ENCODE measurements at regions not wholly inside any gene's neighbourhood (a gene's known extent, or its start where the extent isn't known, plus 50 kb on each side); places are given as distances from the start of the nearest gene placed in this dataset.
A peak's percentile ranks its signal among the peaks of the same experiment; 100 is the strongest.

GRCh38 chr6:20317430-20317829, 84.2 kb upstream of the E2F3 start:
- WGBS, 3 donors: 89 to 95% (median 94%) methylated on average over 5 of the region's 5 CpGs
- FAIRE-seq: no peak
- Histone ChIP-seq H3K27me3 (ENCODE audit: control insufficient read depth in 3 of 3, insufficient read depth in 3 of 3, low read length in 3 of 3) (no peaks in the 10 kb centered on the region), H3K4me1 (ENCODE audit: control insufficient read depth in 3 of 3, insufficient read depth in 2 of 3, low read depth in 1 of 3, low read length in 2 of 3) (peaks cover 5 to 33% (median 7%) of the 10 kb centered on the region in 3 donors), H3K27ac (ENCODE audit: low read depth in 1 of 3, low read length in 2 of 3) (no peak overlapping the region), H3K4me3 (ENCODE audit: low read depth in 1 of 3, low read length in 3 of 3) (no peak overlapping the region), H3K36me3 (ENCODE audit: control insufficient read depth in 3 of 3, insufficient read depth in 2 of 3, low read depth in 1 of 3, low read length in 3 of 3) (no peaks in the 10 kb centered on the region), H3K9me3 (ENCODE audit: control insufficient read depth in 2 of 2, insufficient read depth in 1 of 2, low read depth in 1 of 2, low read length in 1 of 2) (no peaks in the 10 kb centered on the region)
- no peak for DNase-seq

- H3K4me1 ChIP-seq (ENCODE audit: control insufficient read depth in 3 of 3, insufficient read depth in 2 of 3, low read depth in 1 of 3, low read length in 2 of 3): peaks cover 0 to 20% (median 3%) of the 10 kb centered on the region in 3 donors
- no peaks in the 10 kb centered on the region for H3K36me3 ChIP-seq (ENCODE audit: control insufficient read depth in 3 of 3, insufficient read depth in 2 of 3, low read depth in 1 of 3, low read length in 3 of 3)
- no peak overlapping the region for H3K4me3 ChIP-seq (ENCODE audit: low read depth in 1 of 3, low read length in 3 of 3)
- WGBS, 3 donors: 96 to 99% (median 98%) methylated on average over 35 to 37 of the region's 37 CpGs
- FAIRE-seq: no peak
- no peaks in the 10 kb centered on the region for H3K27me3 ChIP-seq (ENCODE audit: control insufficient read depth in 3 of 3, insufficient read depth in 3 of 3, low read length in 3 of 3)
- no peak for DNase-seq
- H3K9me3 ChIP-seq (ENCODE audit: control insufficient read depth in 2 of 2, insufficient read depth in 1 of 2, low read depth in 1 of 2, low read length in 1 of 2): no peaks in the 10 kb centered on the region
- no peak overlapping the region for H3K27ac ChIP-seq (ENCODE audit: low read depth in 1 of 3, low read length in 2 of 3)
Measured at GRCh38 chr6:20318851-20319387, 82.8 kb upstream of the E2F3 start.

GRCh38 chr6:20319520-20320357, 81.9 kb upstream of the E2F3 start:
- peak overlapping the region in 1 of 3 donors; percentile 5 for H3K4me3 ChIP-seq (ENCODE audit: low read depth in 1 of 3, low read length in 3 of 3)
- DNase-seq: peak in 1 of 2 donors; percentile 53
- H3K36me3 ChIP-seq (ENCODE audit: control insufficient read depth in 3 of 3, insufficient read depth in 2 of 3, low read depth in 1 of 3, low read length in 3 of 3): no peaks in the 10 kb centered on the region
- no peak for FAIRE-seq
- WGBS, 3 donors: 72 to 82% (median 81%) methylated on average over 23 of the region's 23 CpGs
- peak overlapping the region in 2 of 3 donors; percentile 61 to 77 for H3K27ac ChIP-seq (ENCODE audit: low read depth in 1 of 3, low read length in 2 of 3)
- no peaks in the 10 kb centered on the region for H3K27me3 ChIP-seq (ENCODE audit: control insufficient read depth in 3 of 3, insufficient read depth in 3 of 3, low read length in 3 of 3)
- H3K9me3 ChIP-seq (ENCODE audit: control insufficient read depth in 2 of 2, insufficient read depth in 1 of 2, low read depth in 1 of 2, low read length in 1 of 2): no peaks in the 10 kb centered on the region
- peaks cover 0 to 12% (median 0%) of the 10 kb centered on the region in 3 donors for H3K4me1 ChIP-seq (ENCODE audit: control insufficient read depth in 3 of 3, insufficient read depth in 2 of 3, low read depth in 1 of 3, low read length in 2 of 3)

GRCh38 chr6:20325641-20326421, 75.8 kb upstream of the E2F3 start:
- no peak for DNase-seq
- H3K4me3 ChIP-seq (ENCODE audit: low read depth in 1 of 3, low read length in 3 of 3): no peak overlapping the region
- H3K27me3 ChIP-seq (ENCODE audit: control insufficient read depth in 3 of 3, insufficient read depth in 3 of 3, low read length in 3 of 3): no peaks in the 10 kb centered on the region
- H3K27ac ChIP-seq (ENCODE audit: low read depth in 1 of 3, low read length in 2 of 3): no peak overlapping the region
- no peak for FAIRE-seq
- no peaks in the 10 kb centered on the region for H3K4me1 ChIP-seq (ENCODE audit: control insufficient read depth in 3 of 3, insufficient read depth in 2 of 3, low read depth in 1 of 3, low read length in 2 of 3)
- 85% methylated on average over 6 of the region's 6 CpGs for WGBS, 3 donors
- H3K9me3 ChIP-seq (ENCODE audit: control insufficient read depth in 2 of 2, insufficient read depth in 1 of 2, low read depth in 1 of 2, low read length in 1 of 2): no peaks in the 10 kb centered on the region
- no peaks in the 10 kb centered on the region for H3K36me3 ChIP-seq (ENCODE audit: control insufficient read depth in 3 of 3, insufficient read depth in 2 of 3, low read depth in 1 of 3, low read length in 3 of 3)

GRCh38 chr6:20326422-20326728, 75.3 kb upstream of the E2F3 start:
- no peak overlapping the region for H3K4me3 ChIP-seq (ENCODE audit: low read depth in 1 of 3, low read length in 3 of 3)
- 95 to 100% (median 97%) methylated on average over 1 of the region's 1 CpG for WGBS, 3 donors

GRCh38 chr6:20327141-20327540, 74.5 kb upstream of the E2F3 start:
- DNase-seq: no peak
- no peak for FAIRE-seq
- no peaks in the 10 kb centered on the region for H3K9me3 ChIP-seq (ENCODE audit: control insufficient read depth in 2 of 2, insufficient read depth in 1 of 2, low read depth in 1 of 2, low read length in 1 of 2)
- no peak overlapping the region for H3K4me3 ChIP-seq (ENCODE audit: low read depth in 1 of 3, low read length in 3 of 3)
- H3K36me3 ChIP-seq (ENCODE audit: control insufficient read depth in 3 of 3, insufficient read depth in 2 of 3, low read depth in 1 of 3, low read length in 3 of 3): no peaks in the 10 kb centered on the region
- WGBS, 3 donors: 96 to 98% (median 98%) methylated on average over 7 of the region's 7 CpGs
- H3K4me1 ChIP-seq (ENCODE audit: control insufficient read depth in 3 of 3, insufficient read depth in 2 of 3, low read depth in 1 of 3, low read length in 2 of 3): no peaks in the 10 kb centered on the region
- no peak overlapping the region for H3K27ac ChIP-seq (ENCODE audit: low read depth in 1 of 3, low read length in 2 of 3)
- no peaks in the 10 kb centered on the region for H3K27me3 ChIP-seq (ENCODE audit: control insufficient read depth in 3 of 3, insufficient read depth in 3 of 3, low read length in 3 of 3)

More at GRCh38 chr6:20326422-20326728, 75.3 kb upstream of the E2F3 start:
- Histone ChIP-seq H3K27me3 (ENCODE audit: control insufficient read depth in 3 of 3, insufficient read depth in 3 of 3, low read length in 3 of 3) (no peaks in the 10 kb centered on the region), H3K4me1 (ENCODE audit: control insufficient read depth in 3 of 3, insufficient read depth in 2 of 3, low read depth in 1 of 3, low read length in 2 of 3) (no peaks in the 10 kb centered on the region), H3K9me3 (ENCODE audit: control insufficient read depth in 2 of 2, insufficient read depth in 1 of 2, low read depth in 1 of 2, low read length in 1 of 2) (no peaks in the 10 kb centered on the region), H3K27ac (ENCODE audit: low read depth in 1 of 3, low read length in 2 of 3) (no peak overlapping the region), H3K36me3 (ENCODE audit: control insufficient read depth in 3 of 3, insufficient read depth in 2 of 3, low read depth in 1 of 3, low read length in 3 of 3) (no peaks in the 10 kb centered on the region)
- no peak for FAIRE-seq
- DNase-seq: no peak

GRCh38 chr6:20328266-20328923, 73.3 kb upstream of the E2F3 start:
- no peaks in the 10 kb centered on the region for H3K4me1 ChIP-seq (ENCODE audit: control insufficient read depth in 3 of 3, insufficient read depth in 2 of 3, low read depth in 1 of 3, low read length in 2 of 3)
- 85 to 94% (median 90%) methylated on average over 5 of the region's 5 CpGs for WGBS, 3 donors
- no peak overlapping the region for H3K27ac ChIP-seq (ENCODE audit: low read depth in 1 of 3, low read length in 2 of 3)
- no peaks in the 10 kb centered on the region for H3K27me3 ChIP-seq (ENCODE audit: control insufficient read depth in 3 of 3, insufficient read depth in 3 of 3, low read length in 3 of 3)
- FAIRE-seq (no peak), DNase-seq (no peak)
- H3K9me3 ChIP-seq (ENCODE audit: control insufficient read depth in 2 of 2, insufficient read depth in 1 of 2, low read depth in 1 of 2, low read length in 1 of 2): no peaks in the 10 kb centered on the region
- H3K36me3 ChIP-seq (ENCODE audit: control insufficient read depth in 3 of 3, insufficient read depth in 2 of 3, low read depth in 1 of 3, low read length in 3 of 3): no peaks in the 10 kb centered on the region
- H3K4me3 ChIP-seq (ENCODE audit: low read depth in 1 of 3, low read length in 3 of 3): no peak overlapping the region

GRCh38 chr6:20328924-20329300, 72.8 kb upstream of the E2F3 start:
- Histone ChIP-seq H3K4me1 (ENCODE audit: control insufficient read depth in 3 of 3, insufficient read depth in 2 of 3, low read depth in 1 of 3, low read length in 2 of 3) (no peaks in the 10 kb centered on the region), H3K27ac (ENCODE audit: low read depth in 1 of 3, low read length in 2 of 3) (no peak overlapping the region), H3K27me3 (ENCODE audit: control insufficient read depth in 3 of 3, insufficient read depth in 3 of 3, low read length in 3 of 3) (no peaks in the 10 kb centered on the region), H3K9me3 (ENCODE audit: control insufficient read depth in 2 of 2, insufficient read depth in 1 of 2, low read depth in 1 of 2, low read length in 1 of 2) (no peaks in the 10 kb centered on the region), H3K4me3 (ENCODE audit: low read depth in 1 of 3, low read length in 3 of 3) (no peak overlapping the region), H3K36me3 (ENCODE audit: control insufficient read depth in 3 of 3, insufficient read depth in 2 of 3, low read depth in 1 of 3, low read length in 3 of 3) (no peaks in the 10 kb centered on the region)
- FAIRE-seq: no peak
- no peak for DNase-seq
- WGBS, 3 donors: 50 to 68% (median 63%) methylated on average over 3 of the region's 3 CpGs
